Nephron (organoid): ENCODE measurements at regions not wholly inside any gene's neighbourhood (a gene's known extent, or its start where the extent isn't known, plus 50 kb on each side); places are given as distances from the start of the nearest gene placed in this dataset.

ENCODE experiments used
- H3K27ac Mint-ChIP-seq, 3 experiments: 2 replicates each; pipeline ENCODE4 v1.8.0; 2020; ENCODE audit warnings: mixed read lengths in 3 of 3, mild to moderate bottlenecking in 2 of 3, moderate library complexity in 1 of 3
- H3K27me3 Mint-ChIP-seq: 2 replicates; pipeline ENCODE4 v1.8.0; 2021; ENCODE audit warnings: low read depth, mild to moderate bottlenecking, moderate library complexity, mixed read lengths
- H3K36me3 Mint-ChIP-seq: 2 replicates; pipeline ENCODE4 v1.8.0; 2020; ENCODE audit warnings: low read depth, mixed read lengths
- H3K4me1 Mint-ChIP-seq: 2 replicates; pipeline ENCODE4 v1.8.0; 2020; ENCODE audit warnings: mixed read lengths
- H3K4me3 Mint-ChIP-seq, 3 experiments: 2 replicates each; pipeline ENCODE4 v1.8.0; 2020; ENCODE audit warnings: mild to moderate bottlenecking in 3 of 3, mixed read lengths in 3 of 3, moderate library complexity in 2 of 3
- H3K9me3 Mint-ChIP-seq: 2 replicates; pipeline ENCODE4 v1.8.0; 2020; ENCODE audit warnings: mixed read lengths
- TF ChIP-seq, protein P1 (sequence below), 3 experiments: fragments of 200-600 bp; sonication (generic); IDR thresholded peaks; one replicate each; pipeline ENCODE4 v1.5.0; 2021; ENCODE audit warnings: antibody characterized with exemption in 3 of 3; ENCODE audit not compliant: unreplicated experiment in 3 of 3

DNA sequence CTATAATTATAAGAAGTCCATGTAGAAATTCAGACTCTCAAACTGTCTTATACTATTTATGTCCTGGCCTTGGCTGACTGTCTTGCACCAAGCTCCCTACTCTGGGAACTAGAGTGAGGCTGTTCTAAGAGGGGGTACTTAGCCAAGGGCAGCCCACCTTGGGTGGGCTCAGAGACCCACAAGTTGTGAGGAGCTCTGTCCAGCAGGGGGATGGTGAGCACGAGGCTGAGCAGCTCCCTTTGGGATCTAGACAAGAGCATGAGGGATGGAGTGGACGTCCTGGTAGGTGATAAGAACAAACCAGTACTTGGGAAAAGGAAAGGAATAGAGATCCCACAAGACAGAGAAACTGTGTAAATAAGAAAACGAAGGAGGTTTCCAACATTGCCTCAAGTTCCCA lies 127.1 kb upstream of the SLC44A3 start:
- H3K27me3 Mint-ChIP-seq, result peaks cover 3% of the 10 kb centered on the region
- TF ChIP-seq, protein P1, sequence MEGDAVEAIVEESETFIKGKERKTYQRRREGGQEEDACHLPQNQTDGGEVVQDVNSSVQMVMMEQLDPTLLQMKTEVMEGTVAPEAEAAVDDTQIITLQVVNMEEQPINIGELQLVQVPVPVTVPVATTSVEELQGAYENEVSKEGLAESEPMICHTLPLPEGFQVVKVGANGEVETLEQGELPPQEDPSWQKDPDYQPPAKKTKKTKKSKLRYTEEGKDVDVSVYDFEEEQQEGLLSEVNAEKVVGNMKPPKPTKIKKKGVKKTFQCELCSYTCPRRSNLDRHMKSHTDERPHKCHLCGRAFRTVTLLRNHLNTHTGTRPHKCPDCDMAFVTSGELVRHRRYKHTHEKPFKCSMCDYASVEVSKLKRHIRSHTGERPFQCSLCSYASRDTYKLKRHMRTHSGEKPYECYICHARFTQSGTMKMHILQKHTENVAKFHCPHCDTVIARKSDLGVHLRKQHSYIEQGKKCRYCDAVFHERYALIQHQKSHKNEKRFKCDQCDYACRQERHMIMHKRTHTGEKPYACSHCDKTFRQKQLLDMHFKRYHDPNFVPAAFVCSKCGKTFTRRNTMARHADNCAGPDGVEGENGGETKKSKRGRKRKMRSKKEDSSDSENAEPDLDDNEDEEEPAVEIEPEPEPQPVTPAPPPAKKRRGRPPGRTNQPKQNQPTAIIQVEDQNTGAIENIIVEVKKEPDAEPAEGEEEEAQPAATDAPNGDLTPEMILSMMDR (IDR thresholded peaks at IDR 0.05; ENCODE audit: unreplicated experiment in 3 of 3), result no peak
- H3K4me3 Mint-ChIP-seq, result no peak overlapping the region
- H3K9me3 Mint-ChIP-seq, result peaks cover 5% of the 10 kb centered on the region
- peaks cover 6% of the 10 kb centered on the region for H3K4me1 Mint-ChIP-seq
- H3K36me3 Mint-ChIP-seq, result peaks cover 6% of the 10 kb centered on the region
- H3K27ac Mint-ChIP-seq, result no peak overlapping the region

DNA sequence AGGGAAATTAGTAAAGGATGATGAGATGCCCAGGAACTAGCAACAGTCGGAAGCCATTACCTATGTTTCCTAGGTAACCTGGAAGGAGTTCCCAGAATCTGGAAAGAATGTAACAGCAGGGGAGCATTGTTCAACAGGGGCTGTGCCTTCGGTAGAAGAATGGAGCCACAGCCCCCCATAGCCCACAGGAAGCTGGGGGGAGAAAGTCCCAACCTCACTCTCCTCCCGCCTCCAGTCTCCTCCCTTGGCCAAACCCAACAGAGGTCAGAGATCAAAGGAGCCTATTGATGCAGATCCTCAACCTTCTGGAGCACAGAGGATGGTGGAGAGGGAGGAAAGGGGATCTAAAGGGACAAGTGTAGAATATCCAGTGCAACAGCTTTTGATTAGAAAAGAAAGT lies 131.5 kb upstream of the SLC44A3 start:
- no peaks in the 10 kb centered on the region for H3K27me3 Mint-ChIP-seq
- H3K9me3 Mint-ChIP-seq, result no peaks in the 10 kb centered on the region
- peaks cover 19% of the 10 kb centered on the region for H3K36me3 Mint-ChIP-seq

DNA sequence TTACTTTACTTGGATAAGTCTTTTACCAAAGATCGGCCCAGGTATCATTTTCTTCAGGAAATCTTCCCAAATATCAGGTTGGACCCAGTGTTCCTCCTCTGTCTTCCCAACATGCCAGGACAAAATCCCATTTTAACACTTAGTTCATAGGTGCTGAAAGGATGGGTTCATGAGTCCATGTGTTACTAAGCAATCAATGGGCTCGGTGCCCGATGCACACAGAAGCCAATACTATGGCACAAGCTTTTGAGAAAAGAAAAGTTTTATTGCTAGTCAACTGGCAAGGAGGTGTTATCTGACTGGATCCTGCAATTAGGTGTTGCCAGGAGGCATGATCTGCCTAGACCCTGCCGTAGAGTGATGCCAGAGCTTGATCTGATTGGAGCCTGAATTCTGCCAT lies 133.3 kb upstream of the SLC44A3 start:
- Mint-ChIP-seq H3K4me3 (no peak overlapping the region), H3K9me3 (no peaks in the 10 kb centered on the region), H3K27me3 (no peaks in the 10 kb centered on the region), H3K4me1 (peaks cover 5% of the 10 kb centered on the region), H3K27ac (no peak overlapping the region), H3K36me3 (peaks cover 18% of the 10 kb centered on the region)
- TF ChIP-seq, protein P1 (IDR thresholded peaks at IDR 0.05; ENCODE audit: unreplicated experiment in 3 of 3), result no peak

More for the DNA sequence above, 131.5 kb upstream of the SLC44A3 start:
- Mint-ChIP-seq H3K4me1 (peaks cover 5% of the 10 kb centered on the region), H3K27ac (no peak overlapping the region), H3K4me3 (no peak overlapping the region)
- TF ChIP-seq, protein P1 (IDR thresholded peaks at IDR 0.05; ENCODE audit: unreplicated experiment in 3 of 3), result no peak

DNA sequence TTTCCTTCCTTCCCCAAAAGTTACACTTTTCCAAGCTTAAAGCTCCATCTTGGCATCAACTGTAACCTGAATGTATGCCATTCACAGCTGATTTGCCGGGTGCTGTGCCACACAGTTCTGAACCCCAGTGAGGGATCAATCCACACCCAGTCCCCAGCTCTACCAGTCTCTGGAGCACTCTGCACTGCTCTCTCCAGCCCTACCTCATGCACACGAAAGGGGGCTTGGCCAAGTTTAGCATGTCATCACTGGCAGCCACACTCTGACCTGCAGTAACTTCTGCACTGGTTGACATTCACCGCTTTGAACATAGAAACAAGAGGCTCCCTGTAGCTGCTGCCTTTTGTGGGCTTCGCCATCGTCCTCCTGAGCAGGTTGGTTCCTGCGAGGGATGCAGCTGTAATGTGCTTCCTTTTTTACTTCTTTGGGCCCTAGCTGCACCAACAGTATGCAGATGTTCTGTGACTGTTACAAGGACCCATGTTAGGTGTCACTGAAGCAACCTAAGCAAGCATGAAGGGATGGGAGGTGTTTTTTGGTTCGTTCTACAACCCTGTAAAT lies 135.4 kb upstream of the SLC44A3 start:
- no peak overlapping the region for H3K4me3 Mint-ChIP-seq
- H3K36me3 Mint-ChIP-seq, result peaks cover 13% of the 10 kb centered on the region
- no peaks in the 10 kb centered on the region for H3K9me3 Mint-ChIP-seq
- peaks cover 9% of the 10 kb centered on the region for H3K4me1 Mint-ChIP-seq
- no peaks in the 10 kb centered on the region for H3K27me3 Mint-ChIP-seq
- H3K27ac Mint-ChIP-seq, result no peak overlapping the region
- TF ChIP-seq, protein P1 (IDR thresholded peaks at IDR 0.05; ENCODE audit: unreplicated experiment in 3 of 3), result no peak

DNA sequence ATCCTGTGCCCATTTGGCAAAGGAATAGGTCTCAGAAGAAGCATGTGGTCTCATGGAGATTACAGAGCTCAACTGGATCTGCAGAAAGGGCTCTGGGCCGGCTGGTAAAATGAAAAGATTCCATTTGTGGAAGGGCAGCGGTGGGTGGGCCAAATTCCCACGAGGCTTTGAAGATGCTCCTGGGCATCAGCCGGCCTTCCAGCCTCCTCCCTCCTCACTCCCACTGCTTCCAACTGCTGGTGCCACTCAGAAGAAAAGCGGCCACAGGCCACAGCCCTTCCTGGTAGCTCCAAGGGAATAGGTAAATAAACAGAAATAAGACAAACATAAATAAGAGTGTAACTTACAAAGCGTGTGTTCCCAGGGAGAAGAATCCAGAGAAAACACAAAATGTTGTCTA lies 136.3 kb upstream of the SLC44A3 start:
- no peaks in the 10 kb centered on the region for H3K27me3 Mint-ChIP-seq
- no peak overlapping the region for H3K27ac Mint-ChIP-seq
- no peaks in the 10 kb centered on the region for H3K9me3 Mint-ChIP-seq
- peaks cover 9% of the 10 kb centered on the region for H3K4me1 Mint-ChIP-seq
- peaks cover 16% of the 10 kb centered on the region for H3K36me3 Mint-ChIP-seq
- TF ChIP-seq, protein P1 (IDR thresholded peaks at IDR 0.05; ENCODE audit: unreplicated experiment in 3 of 3), result no peak
- no peak overlapping the region for H3K4me3 Mint-ChIP-seq

DNA sequence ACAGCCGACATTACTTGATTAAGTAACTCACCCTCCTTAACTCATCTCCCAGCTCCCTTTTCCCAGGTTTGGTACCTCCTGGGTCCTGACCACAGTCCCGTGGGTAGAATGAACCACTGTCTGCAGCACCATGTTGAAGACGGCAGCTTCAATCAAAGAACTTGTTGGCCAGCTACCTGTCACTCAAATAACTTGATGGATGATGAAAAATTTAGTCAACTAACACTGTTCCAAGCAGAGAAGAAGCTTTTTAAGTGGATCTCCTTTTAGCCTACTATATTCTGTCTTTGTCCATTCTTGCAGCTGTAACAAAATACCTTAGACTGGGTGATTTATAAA lies 138.4 kb upstream of the F3 start:
- no peaks in the 10 kb centered on the region for H3K27me3 Mint-ChIP-seq
- H3K27ac Mint-ChIP-seq, result no peak overlapping the region
- H3K36me3 Mint-ChIP-seq, result peaks cover 9% of the 10 kb centered on the region
- H3K4me3 Mint-ChIP-seq, result no peak overlapping the region
- TF ChIP-seq, protein P1 (IDR thresholded peaks at IDR 0.05; ENCODE audit: unreplicated experiment in 3 of 3), result no peak
- H3K4me1 Mint-ChIP-seq, result peaks cover 32% of the 10 kb centered on the region
- H3K9me3 Mint-ChIP-seq, result no peaks in the 10 kb centered on the region
